Common myeloid progenitor, CD34-positive (primary cell): ENCODE measurements at regions not wholly inside any gene's neighbourhood (a gene's known extent, or its start where the extent isn't known, plus 50 kb on each side); places are given as distances from the start of the nearest gene placed in this dataset.
A peak's percentile ranks its signal among the peaks of the same experiment; 100 is the strongest.
"Not testable (repeated sequence)": the region's sequence is repeated elsewhere in the genome, so short reads cannot be mapped to it uniquely, and the experiment has no call there.

Source experiments
- CTCF ChIA-PET: fragments of 350-600 bp; sonication (Branson Sonifier 250); formaldehyde crosslinking; loops from one replicate; lab custom pipeline; 2021; ENCODE audit warnings: antibody characterized with exemption; lab: Charles Lee
- POLR2A ChIA-PET: fragments of 350-600 bp; sonication (Branson Sonifier 250); formaldehyde crosslinking; loops from one replicate; lab custom pipeline; 2021; ENCODE audit warnings: antibody characterized with exemption; lab: Charles Lee
- DNase-seq, 3 donors: peaks; one replicate each; pipeline versions ENCODE4 v3.0.0 to v3.0.0-alpha.2; 2013
- H3K27ac ChIP-seq, 2 experiments: 1 replicate in 1 of 2; 2 replicates in 1 of 2; pipeline ENCODE4 v1.7.0; 2013; ENCODE audit warnings: inconsistent platforms in 2 of 2, low read length in 2 of 2, mild to moderate bottlenecking in 2 of 2, low read depth in 1 of 2, moderate library complexity in 1 of 2; ENCODE audit not compliant: severe bottlenecking in 2 of 2, insufficient read depth in 1 of 2, poor library complexity in 1 of 2
- H3K27me3 ChIP-seq, 5 experiments: replicated peaks in 2 of 5; 1 replicate in 3 of 5; 2 replicates in 2 of 5; pipeline versions ENCODE4 v1.6.1 to v1.7.0; 2013; ENCODE audit warnings: low read length in 4 of 5, mild to moderate bottlenecking in 2 of 5, moderate library complexity in 2 of 5, inconsistent platforms in 1 of 5; ENCODE audit not compliant: insufficient read depth in 5 of 5, control insufficient read depth in 4 of 5
- H3K36me3 ChIP-seq, 4 experiments: 1 replicate in 2 of 4; 2 replicates in 2 of 4; pipeline versions ENCODE4 v1.6.1 to v1.7.0; 2013; ENCODE audit warnings: low read length in 3 of 4, control low read depth in 1 of 4, mild to moderate bottlenecking in 1 of 4; ENCODE audit not compliant: control insufficient read depth in 4 of 4, insufficient read depth in 4 of 4
- H3K4me1 ChIP-seq, 4 experiments: 1 replicate in 3 of 4; 2 replicates in 1 of 4; pipeline versions ENCODE4 v1.6.1 to v1.7.1; 2013; ENCODE audit warnings: low read length in 3 of 4, mild to moderate bottlenecking in 3 of 4, control low read depth in 1 of 4, inconsistent platforms in 1 of 4, moderate library complexity in 1 of 4; ENCODE audit not compliant: control insufficient read depth in 4 of 4, insufficient read depth in 4 of 4; ENCODE audit errors: control extremely low read depth in 1 of 4
- H3K4me3 ChIP-seq, 7 experiments: 1 replicate in 4 of 7; 2 replicates in 3 of 7; pipeline versions ENCODE4 v1.5.1 to v1.7.0; 2013; ENCODE audit warnings: mild to moderate bottlenecking in 7 of 7, low read length in 6 of 7, moderate library complexity in 6 of 7, inconsistent platforms in 2 of 7, low read depth in 2 of 7, control low read depth in 1 of 7; ENCODE audit not compliant: insufficient read depth in 4 of 7, control insufficient read depth in 1 of 7; ENCODE audit errors: extremely low read depth in 1 of 7
- H3K9me3 ChIP-seq, 5 experiments: 1 replicate in 4 of 5; 2 replicates in 1 of 5; pipeline versions ENCODE4 v1.6.1 to v1.7.1; 2013; ENCODE audit warnings: low read length in 4 of 5, mild to moderate bottlenecking in 2 of 5, inconsistent platforms in 1 of 5, low read depth in 1 of 5, moderate library complexity in 1 of 5; ENCODE audit not compliant: control insufficient read depth in 4 of 5, insufficient read depth in 2 of 5; ENCODE audit errors: control extremely low read depth in 1 of 5
- WGBS: methylation state at CpG from one replicate; pipeline ENCODE4 v1.1.5; 2013; ENCODE audit not compliant: insufficient coverage; 5-methylcytosine and 5-hydroxymethylcytosine counted together

GRCh38 chr1:53398091-53398490 is 61.1 kb upstream of the DMRTB1 start:
- POLR2A ChIA-PET, result no interaction called here
- H3K36me3 ChIP-seq, result no peaks in the 10 kb centered on the region
- 100% methylated on average over 1 of the region's 4 CpGs for WGBS
- peaks cover 0 to 2% (median under 1%) of the 10 kb centered on the region in 4 experiments for H3K4me1 ChIP-seq
- DNase-seq, result no peak
- CTCF ChIA-PET, result interaction anchor here (1.2 to 9.0 kb wide), 2 partner anchors 15 to 118 kb away, joined by 3 to 124 read pairs; no protein-coding TSS in a partner anchor
- H3K27me3 ChIP-seq, result no peaks in the 10 kb centered on the region
- H3K27ac ChIP-seq, result no peak overlapping the region
- no peak overlapping the region for H3K4me3 ChIP-seq
- H3K9me3 ChIP-seq, result peaks cover 0 to 2% (median 0%) of the 10 kb centered on the region in 5 experiments

- Histone ChIP-seq H3K9me3 (peaks cover 0 to 2% (median 0%) of the 10 kb centered on the region in 5 experiments), H3K36me3 (no peaks in the 10 kb centered on the region), H3K4me1 (peaks cover 0 to 2% (median 0%) of the 10 kb centered on the region in 4 experiments), H3K27ac (no peak overlapping the region), H3K27me3 (no peaks in the 10 kb centered on the region), H3K4me3 (no peak overlapping the region)
- ChIA-PET CTCF (interaction anchor here (1.2 to 9.0 kb wide), 2 partner anchors 15 to 119 kb away, joined by 3 to 124 read pairs; no protein-coding TSS in a partner anchor), POLR2A (no interaction called here)
- WGBS, result 97% methylated on average over 15 of the region's 20 CpGs
- no peak for DNase-seq
Observed at GRCh38 chr1:53398576-53399365, 60.4 kb upstream of the DMRTB1 start.

GRCh38 chr1:53399370-53400133 is 59.6 kb upstream of the DMRTB1 start:
- DNase-seq, H3K4me3 ChIP-seq, H3K9me3 ChIP-seq, H3K4me1 ChIP-seq, H3K27ac ChIP-seq, POLR2A ChIA-PET, H3K36me3 ChIP-seq, H3K27me3 ChIP-seq, CTCF ChIA-PET: not testable (repeated sequence)
- 94% methylated on average over 11 of the region's 15 CpGs for WGBS

GRCh38 chr1:53400761-53401674 is 58.2 kb upstream of the DMRTB1 start:
- WGBS, result 92% methylated on average over 14 of the region's 14 CpGs
- ChIA-PET POLR2A (no interaction called here), CTCF (interaction anchor here (0.9 kb wide), 1 partner anchor 123 kb away, joined by 3 read pairs; no protein-coding TSS in a partner anchor)
- Histone ChIP-seq H3K9me3 (peaks cover 0 to 2% (median 0%) of the 10 kb centered on the region in 5 experiments), H3K4me3 (no peak overlapping the region), H3K27ac (no peak overlapping the region), H3K4me1 (peaks cover 0 to 2% (median 0%) of the 10 kb centered on the region in 4 experiments), H3K36me3 (no peaks in the 10 kb centered on the region), H3K27me3 (peaks cover 0 to 2% (median 0%) of the 10 kb centered on the region in 5 experiments)
- no peak for DNase-seq

GRCh38 chr1:53401813-53402745 is 57.1 kb upstream of the DMRTB1 start:
- peaks cover 0 to 5% (median 0%) of the 10 kb centered on the region in 5 experiments for H3K27me3 ChIP-seq
- peaks cover 0 to 2% (median 0%) of the 10 kb centered on the region in 5 experiments for H3K9me3 ChIP-seq
- DNase-seq, result peak in 2 of 3 donors; percentile 23 to 26
- H3K27ac ChIP-seq, result no peak overlapping the region
- CTCF ChIA-PET, result interaction anchor here (1.2 to 3.6 kb wide), 3 partner anchors 9 to 135 kb away, joined by 3 to 17 read pairs (median 11); no protein-coding TSS in a partner anchor
- WGBS, result 81% methylated on average over 9 of the region's 11 CpGs
- POLR2A ChIA-PET, result no interaction called here
- H3K36me3 ChIP-seq, result no peaks in the 10 kb centered on the region
- no peak overlapping the region for H3K4me3 ChIP-seq
- peaks cover 0 to 2% (median 0%) of the 10 kb centered on the region in 4 experiments for H3K4me1 ChIP-seq
